AG04450 (cell line): ENCODE measurements at regions not wholly inside any gene's neighbourhood (a gene's known extent, or its start where the extent isn't known, plus 50 kb on each side); places are given as distances from the start of the nearest gene placed in this dataset.

Experiments used
- CTCF ChIA-PET: fragments of 300-600, 350-600 bp; formaldehyde crosslinking; extraction: SDS; loops from one replicate; lab custom pipeline; 2022; ENCODE audit warnings: antibody characterized with exemption, inconsistent platforms; lab: Charles Lee
- POLR2A ChIA-PET: fragments of 350-600 bp; formaldehyde crosslinking; extraction: SDS; loops from one replicate; lab custom pipeline; 2021; ENCODE audit warnings: antibody characterized with exemption, inconsistent platforms; lab: Yijun Ruan, JAX
- DNase-seq: peaks from one replicate; pipeline ENCODE4 v3.0.0-alpha.2; 2011; ENCODE audit warnings: low read depth, low spot score
- H3K27ac ChIP-seq: one replicate; pipeline ENCODE4 v1.5.1; 2012; ENCODE audit warnings: low read depth, low read length, control low read depth
- H3K27me3 ChIP-seq: one replicate; pipeline ENCODE4 v1.6.0; 2012; ENCODE audit warnings: low read length; ENCODE audit not compliant: control insufficient read depth, insufficient read depth
- H3K4me3 ChIP-seq: 2 replicates; pipeline ENCODE4 v1.5.1; 2011; ENCODE audit warnings: mild to moderate bottlenecking, low read depth, low read length, control low read depth
- H3K9me3 ChIP-seq: 2 replicates; pipeline ENCODE4 v1.5.1; 2012; ENCODE audit warnings: low read length; ENCODE audit not compliant: control insufficient read depth, insufficient read depth
- TF ChIP-seq, protein P1 (sequence below): IDR thresholded peaks from 2 replicates; pipeline ENCODE4 v1.5.1; 2011; ENCODE audit warnings: low read depth, low read length, control low read depth, inconsistent platforms

DNA sequence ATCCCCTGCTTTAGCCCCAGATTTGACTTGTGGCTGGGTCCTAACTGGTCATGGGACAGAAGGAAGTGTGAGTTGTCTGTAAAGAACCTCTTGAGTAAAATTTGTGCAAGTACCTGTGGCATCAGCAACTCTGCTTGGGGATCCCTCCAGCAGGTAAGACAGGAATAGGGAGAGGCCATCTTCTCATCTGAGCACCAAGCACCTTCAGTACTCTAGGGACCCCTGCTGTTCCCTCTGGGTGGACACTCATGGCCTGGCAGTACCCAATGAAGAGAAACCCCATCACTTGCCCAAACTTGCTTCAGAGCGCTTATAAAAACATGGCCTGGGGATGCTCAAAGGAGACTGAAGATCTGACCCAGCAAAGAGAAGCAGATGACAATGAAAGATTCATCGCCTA is 297.8 kb downstream of the SP3 start:
- ChIA-PET CTCF (interaction anchor here (1.2 kb wide), 1 partner anchor 264 kb away, joined by 3 read pairs; no protein-coding TSS in a partner anchor), POLR2A (no interaction called here)

GRCh38 chr2:173669271-173669853 is 295.8 kb downstream of the SP3 start:
- CTCF ChIA-PET: no interaction called here
- POLR2A ChIA-PET: no interaction called here
- H3K27me3 ChIP-seq: no peaks in the 10 kb centered on the region
- H3K27ac ChIP-seq: no peak overlapping the region
- H3K4me3 ChIP-seq: no peak overlapping the region
- TF ChIP-seq, protein P1, sequence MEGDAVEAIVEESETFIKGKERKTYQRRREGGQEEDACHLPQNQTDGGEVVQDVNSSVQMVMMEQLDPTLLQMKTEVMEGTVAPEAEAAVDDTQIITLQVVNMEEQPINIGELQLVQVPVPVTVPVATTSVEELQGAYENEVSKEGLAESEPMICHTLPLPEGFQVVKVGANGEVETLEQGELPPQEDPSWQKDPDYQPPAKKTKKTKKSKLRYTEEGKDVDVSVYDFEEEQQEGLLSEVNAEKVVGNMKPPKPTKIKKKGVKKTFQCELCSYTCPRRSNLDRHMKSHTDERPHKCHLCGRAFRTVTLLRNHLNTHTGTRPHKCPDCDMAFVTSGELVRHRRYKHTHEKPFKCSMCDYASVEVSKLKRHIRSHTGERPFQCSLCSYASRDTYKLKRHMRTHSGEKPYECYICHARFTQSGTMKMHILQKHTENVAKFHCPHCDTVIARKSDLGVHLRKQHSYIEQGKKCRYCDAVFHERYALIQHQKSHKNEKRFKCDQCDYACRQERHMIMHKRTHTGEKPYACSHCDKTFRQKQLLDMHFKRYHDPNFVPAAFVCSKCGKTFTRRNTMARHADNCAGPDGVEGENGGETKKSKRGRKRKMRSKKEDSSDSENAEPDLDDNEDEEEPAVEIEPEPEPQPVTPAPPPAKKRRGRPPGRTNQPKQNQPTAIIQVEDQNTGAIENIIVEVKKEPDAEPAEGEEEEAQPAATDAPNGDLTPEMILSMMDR: no peak
- H3K9me3 ChIP-seq: no peaks in the 10 kb centered on the region
- no peak for DNase-seq

More for the DNA sequence above, 297.8 kb downstream of the SP3 start:
- H3K27me3 ChIP-seq: no peaks in the 10 kb centered on the region
- TF ChIP-seq, protein P1: no peak
- H3K9me3 ChIP-seq: no peaks in the 10 kb centered on the region
- DNase-seq: no peak
- H3K4me3 ChIP-seq: no peak overlapping the region
- no peak overlapping the region for H3K27ac ChIP-seq

DNA sequence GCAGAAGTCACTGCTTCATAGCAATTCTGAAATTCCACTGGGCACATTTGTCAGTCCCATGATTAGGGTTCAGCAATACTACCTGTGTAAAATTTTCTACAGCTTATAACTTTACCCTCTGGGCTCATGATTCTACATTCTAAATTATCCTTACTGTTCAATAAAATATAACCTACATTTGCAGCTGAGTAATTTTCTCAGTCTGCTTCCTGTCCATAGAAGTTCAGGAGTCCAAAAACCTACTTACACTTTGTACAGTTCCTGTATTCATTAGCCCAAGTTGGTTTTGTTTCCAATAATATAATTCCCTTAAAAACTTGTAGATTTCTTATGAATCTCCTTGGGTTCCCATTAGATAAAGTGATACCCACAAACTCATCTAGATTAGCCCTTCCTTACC is 295.3 kb downstream of the SP3 start:
- H3K9me3 ChIP-seq: no peaks in the 10 kb centered on the region
- POLR2A ChIA-PET: no interaction called here
- H3K4me3 ChIP-seq: no peak overlapping the region
- no peak for DNase-seq
- CTCF ChIA-PET: no interaction called here
- H3K27ac ChIP-seq: no peak overlapping the region
- TF ChIP-seq, protein P1: no peak
- no peaks in the 10 kb centered on the region for H3K27me3 ChIP-seq

DNA sequence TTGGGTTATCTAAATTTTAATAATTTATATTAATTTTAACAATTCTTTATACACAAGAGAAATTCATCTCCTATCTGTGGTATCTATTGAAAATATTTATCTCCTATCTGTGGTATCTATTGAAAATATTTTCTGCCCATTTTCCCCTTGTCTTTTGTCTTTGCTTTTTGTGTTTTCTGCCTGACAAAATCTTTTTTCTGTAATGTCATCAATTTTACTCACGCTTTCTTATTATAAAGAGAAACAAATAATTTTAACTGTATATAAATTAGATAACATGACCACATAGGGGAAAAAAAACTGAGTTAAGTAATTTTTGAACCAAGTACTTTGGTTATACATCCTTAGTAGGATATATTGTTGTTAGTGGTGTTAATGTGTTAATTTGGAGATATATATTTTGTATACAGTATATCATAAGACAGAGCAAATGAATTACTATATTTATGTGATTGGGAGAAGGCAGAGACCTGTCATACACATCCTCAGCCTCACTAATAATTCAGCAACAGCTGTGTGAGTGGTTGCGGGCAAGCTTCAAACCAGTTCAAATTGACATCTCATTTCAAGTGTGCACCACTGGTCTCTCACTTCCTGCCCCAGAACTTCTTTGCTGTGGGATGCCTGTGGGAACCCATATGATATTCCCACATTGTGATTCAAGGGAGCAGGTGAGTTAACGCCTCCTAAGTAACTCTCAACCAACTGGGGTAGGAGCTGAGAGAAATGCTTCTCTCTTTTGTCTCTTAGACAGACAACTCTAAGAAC is 292.4 kb downstream of the SP3 start:
- CTCF ChIA-PET: no interaction called here
- H3K27ac ChIP-seq: no peak overlapping the region
- POLR2A ChIA-PET: no interaction called here
- DNase-seq: no peak
- H3K27me3 ChIP-seq: no peaks in the 10 kb centered on the region
- no peaks in the 10 kb centered on the region for H3K9me3 ChIP-seq
- H3K4me3 ChIP-seq: no peak overlapping the region
- TF ChIP-seq, protein P1: no peak

DNA sequence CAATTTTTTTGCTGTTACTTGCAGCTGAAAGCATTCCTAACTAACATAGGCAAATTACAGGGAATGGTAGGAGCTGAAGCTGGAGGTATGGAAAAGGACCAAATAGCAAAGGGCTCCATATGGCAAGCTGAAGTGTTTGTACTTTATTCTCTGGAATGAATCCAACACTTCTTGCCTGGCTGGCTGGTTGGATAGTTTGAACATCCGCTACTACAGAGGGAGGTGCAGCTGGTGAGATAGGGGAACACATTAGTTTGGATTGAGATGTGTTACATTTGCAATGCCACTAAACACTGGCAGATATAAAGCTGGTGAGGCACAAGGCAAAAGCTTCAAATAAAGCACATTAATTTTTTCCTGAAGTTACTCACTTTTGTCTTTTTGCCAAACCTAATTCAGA is 291.5 kb downstream of the SP3 start:
- Histone ChIP-seq H3K27me3 (peaks cover under 1% of the 10 kb centered on the region), H3K27ac (no peak overlapping the region), H3K4me3 (no peak overlapping the region), H3K9me3 (no peaks in the 10 kb centered on the region)
- ChIA-PET POLR2A (no interaction called here), CTCF (no interaction called here)
- TF ChIP-seq, protein P1: no peak
- DNase-seq: no peak
